A673 (cell line): ENCODE measurements at regions not wholly inside any gene's neighbourhood (a gene's known extent, or its start where the extent isn't known, plus 50 kb on each side); places are given as distances from the start of the nearest gene placed in this dataset.

Experiments used
- BruUV-seq: library from RNA; stranded (reverse); fragments of 400-500 nt; replicated peaks from 2 replicates; lab custom pipeline; 2021; lab: Mats Ljungman, UMichigan
- CTCF ChIA-PET: fragments of 300-600 bp; sonication (Branson Sonifier 250); formaldehyde crosslinking; loops from one replicate; lab custom pipeline; 2022; ENCODE audit warnings: antibody characterized with exemption; lab: Charles Lee
- POLR2A ChIA-PET: fragments of 300-600 bp; sonication (Branson Sonifier 250); formaldehyde crosslinking; loops from one replicate; lab custom pipeline; 2022; ENCODE audit warnings: antibody characterized with exemption; ENCODE audit not compliant: low non-redundant PET; lab: Charles Lee
- DNase-seq: peaks from one replicate; pipeline ENCODE4 v3.0.0-alpha.2; 2015; ENCODE audit warnings: low spot score
- H3K27ac ChIP-seq: fragments of 200-600 bp; sonication (generic); 2 replicates; pipeline ENCODE4 v1.5.1; 2016; ENCODE audit warnings: mixed run types, low read depth, mild to moderate bottlenecking, mixed read lengths, antibody characterized with exemption, low read length; ENCODE audit not compliant: poor library complexity, severe bottlenecking
- H3K27me3 ChIP-seq: fragments of 200-600 bp; sonication (generic); replicated peaks from 2 replicates; pipeline ENCODE4 v1.6.1; 2017; ENCODE audit warnings: mixed run types, low read depth, mild to moderate bottlenecking, mixed read lengths, antibody characterized with exemption, low read length; ENCODE audit not compliant: insufficient read depth, poor library complexity
- H3K36me3 ChIP-seq: fragments of 200-600 bp; sonication (generic); 2 replicates; pipeline ENCODE4 v1.6.1; 2016; ENCODE audit warnings: mixed run types, mild to moderate bottlenecking, mixed read lengths, antibody characterized with exemption, low read length; ENCODE audit not compliant: insufficient read depth, poor library complexity, severe bottlenecking
- H3K4me1 ChIP-seq: fragments of 200-600 bp; sonication (generic); 2 replicates; pipeline ENCODE4 v1.6.1; 2017; ENCODE audit warnings: mixed run types, mild to moderate bottlenecking, mixed read lengths, antibody characterized with exemption, low read length; ENCODE audit not compliant: insufficient read depth, poor library complexity, severe bottlenecking
- H3K4me3 ChIP-seq: fragments of 200-600 bp; sonication (generic); 2 replicates; pipeline ENCODE4 v1.5.1; 2016; ENCODE audit warnings: low read depth, mixed run types, mild to moderate bottlenecking, mixed read lengths, low read length; ENCODE audit not compliant: poor library complexity, severe bottlenecking
- H3K9me3 ChIP-seq: fragments of 200-600 bp; sonication (generic); 2 replicates; pipeline ENCODE4 v1.6.1; 2016; ENCODE audit warnings: mixed run types, low read depth, mild to moderate bottlenecking, mixed read lengths, antibody characterized with exemption, low read length; ENCODE audit not compliant: poor library complexity, severe bottlenecking
- EZH2 ChIP-seq: fragments of 200-600 bp; sonication (generic); IDR thresholded peaks from 2 replicates; pipeline ENCODE4 v1.6.1; 2017; ENCODE audit warnings: borderline replicate concordance, low read depth, mild to moderate bottlenecking, mixed read lengths, antibody characterized with exemption, low read length; ENCODE audit not compliant: poor library complexity, severe bottlenecking
- intact Hi-C: fragments of 100-400 bp; cut with micrococcal nuclease; formaldehyde crosslinking; loops from one replicate; pipeline ENCODE4 v1.10.0; 2022; ENCODE audit not compliant: unreplicated experiment
- TF ChIP-seq, protein P1 (sequence below): fragments of 300-800, 200-600 bp; sonication (generic); conservative IDR thresholded peaks from 2 replicates; pipeline ENCODE4 v1.5.1; 2017; ENCODE audit warnings: low read depth, mild to moderate bottlenecking, antibody characterized with exemption, low read length, moderate library complexity, mixed read lengths

DNA sequence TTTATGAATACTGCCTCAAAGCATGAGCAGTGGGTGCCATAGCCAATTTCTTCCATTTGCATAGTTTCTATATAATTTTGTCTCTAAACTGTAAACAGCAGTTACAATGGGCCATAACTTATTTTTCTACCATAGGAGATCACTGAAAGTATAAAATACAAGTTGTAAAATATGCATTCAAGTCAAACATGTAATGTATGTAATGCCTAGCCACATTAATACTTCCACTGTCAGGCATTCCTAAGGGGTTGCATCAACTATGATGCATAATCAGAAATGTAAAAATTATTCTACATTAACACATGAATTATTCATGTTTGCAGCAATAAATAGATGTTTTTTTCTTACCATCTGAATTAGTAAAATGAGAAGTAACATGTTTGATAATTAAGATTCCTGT, 560.3 kb upstream of the ZP4 start:
- Histone ChIP-seq H3K27me3 (no peaks in the 10 kb centered on the region), H3K4me1 (no peaks in the 10 kb centered on the region), H3K4me3 (no peak overlapping the region), H3K27ac (no peak overlapping the region), H3K36me3 (no peaks in the 10 kb centered on the region), H3K9me3 (no peaks in the 10 kb centered on the region)
- no TSS peak for BruUV-seq
- ChIA-PET CTCF (no interaction called here), POLR2A (no interaction called here)
- no peak for DNase-seq
- intact Hi-C loops, result no loop called here
- TF ChIP-seq EZH2, result no peak
- TF ChIP-seq, protein P1, sequence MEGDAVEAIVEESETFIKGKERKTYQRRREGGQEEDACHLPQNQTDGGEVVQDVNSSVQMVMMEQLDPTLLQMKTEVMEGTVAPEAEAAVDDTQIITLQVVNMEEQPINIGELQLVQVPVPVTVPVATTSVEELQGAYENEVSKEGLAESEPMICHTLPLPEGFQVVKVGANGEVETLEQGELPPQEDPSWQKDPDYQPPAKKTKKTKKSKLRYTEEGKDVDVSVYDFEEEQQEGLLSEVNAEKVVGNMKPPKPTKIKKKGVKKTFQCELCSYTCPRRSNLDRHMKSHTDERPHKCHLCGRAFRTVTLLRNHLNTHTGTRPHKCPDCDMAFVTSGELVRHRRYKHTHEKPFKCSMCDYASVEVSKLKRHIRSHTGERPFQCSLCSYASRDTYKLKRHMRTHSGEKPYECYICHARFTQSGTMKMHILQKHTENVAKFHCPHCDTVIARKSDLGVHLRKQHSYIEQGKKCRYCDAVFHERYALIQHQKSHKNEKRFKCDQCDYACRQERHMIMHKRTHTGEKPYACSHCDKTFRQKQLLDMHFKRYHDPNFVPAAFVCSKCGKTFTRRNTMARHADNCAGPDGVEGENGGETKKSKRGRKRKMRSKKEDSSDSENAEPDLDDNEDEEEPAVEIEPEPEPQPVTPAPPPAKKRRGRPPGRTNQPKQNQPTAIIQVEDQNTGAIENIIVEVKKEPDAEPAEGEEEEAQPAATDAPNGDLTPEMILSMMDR, result no peak

DNA sequence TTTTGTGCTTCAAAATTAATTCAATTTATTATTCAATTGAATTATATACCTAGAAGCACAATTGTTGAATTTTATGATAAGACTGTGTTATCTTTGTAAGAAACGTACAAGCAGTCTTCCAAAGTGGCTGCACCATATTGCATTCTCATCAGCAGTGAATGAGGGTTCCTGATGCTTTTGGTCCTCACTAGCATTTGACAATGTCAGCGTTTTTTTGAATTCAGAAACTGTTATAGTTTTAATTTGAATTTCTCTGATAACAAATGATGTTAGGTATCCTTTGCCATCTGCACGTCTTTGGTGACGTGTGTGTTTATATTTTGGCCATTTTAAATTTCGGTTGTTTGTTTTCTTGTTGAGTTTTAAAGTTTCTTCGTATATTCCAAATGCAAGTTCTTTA, 553.0 kb upstream of the ZP4 start:
- Histone ChIP-seq H3K36me3 (no peaks in the 10 kb centered on the region), H3K4me3 (no peak overlapping the region), H3K4me1 (no peaks in the 10 kb centered on the region), H3K9me3 (no peaks in the 10 kb centered on the region), H3K27ac (no peak overlapping the region), H3K27me3 (no peaks in the 10 kb centered on the region)
- ChIA-PET POLR2A (no interaction called here), CTCF (no interaction called here)
- no TSS peak for BruUV-seq
- no peak for TF ChIP-seq EZH2
- TF ChIP-seq, protein P1, result no peak
- no peak for DNase-seq
- intact Hi-C loops, result no loop called here

DNA sequence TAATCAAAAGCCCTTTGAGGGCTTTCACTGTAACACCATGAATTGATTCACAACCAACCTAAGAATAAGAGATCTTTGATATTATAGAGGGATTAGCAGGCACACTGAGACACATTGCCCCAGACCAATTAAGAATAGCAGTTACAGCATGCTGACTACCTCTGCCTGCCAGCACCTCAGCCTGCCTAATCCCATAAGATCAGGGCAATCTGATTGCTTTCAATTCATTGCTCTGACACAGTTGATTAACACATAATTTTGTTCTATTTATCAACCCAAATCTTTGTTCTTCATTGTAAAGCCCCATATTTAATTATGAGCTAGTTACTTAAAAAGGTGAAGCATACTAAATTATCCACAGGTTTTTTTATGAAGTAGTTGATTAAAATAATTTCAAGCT, 548.8 kb upstream of the ZP4 start:
- Histone ChIP-seq H3K36me3 (no peaks in the 10 kb centered on the region), H3K4me3 (no peak overlapping the region), H3K9me3 (no peaks in the 10 kb centered on the region), H3K27me3 (no peaks in the 10 kb centered on the region), H3K27ac (no peak overlapping the region), H3K4me1 (no peaks in the 10 kb centered on the region)
- ChIA-PET CTCF (no interaction called here), POLR2A (no interaction called here)
- intact Hi-C loops, result no loop called here
- DNase-seq, result no peak
- TF ChIP-seq, protein P1, result no peak
- no peak for TF ChIP-seq EZH2
- BruUV-seq, result no TSS peak
